ENCODE measurements at regions not wholly inside any gene's neighbourhood (a gene's known extent, or its start where the extent isn't known, plus 50 kb on each side); places are given as distances from the start of the nearest gene placed in this dataset.

GRCh38 chr13:79987761-79988160 lies 353.2 kb downstream of the SPRY2 start:
- Mint-ChIP-seq H3K4me3 (no peak overlapping the region), H3K27me3 (ENCODE audit: low read depth) (no peaks in the 10 kb centered on the region), H3K27ac (no peak overlapping the region), H3K9me3 (peaks cover 5 to 8% of the 10 kb centered on the region in 2 experiments; a peak in 4 of 5 replicates), H3K36me3 (ENCODE audit: insufficient read depth in 1 of 3, low read depth in 3 of 3) (peaks cover 3 to 5% (median 4%) of the 10 kb centered on the region in 3 experiments; a peak in 4 of 7 replicates), H3K4me1 (peaks cover 0 to 4% of the 10 kb centered on the region in 2 experiments; a peak in 2 of 4 replicates)
- H2AFZ ChIP-seq (ENCODE audit: low read length) = no peak overlapping the region
- H3K27ac ChIP-seq (ENCODE audit: insufficient read length, low read depth, low read length) = no peak overlapping the region
- H2BK15ac ChIP-seq (ENCODE audit: low read depth, low read length) = no peak overlapping the region
- H3K27me3 ChIP-seq (ENCODE audit: insufficient read depth, low read length) = no peaks in the 10 kb centered on the region
- no peak overlapping the region for H3K4me2 ChIP-seq (ENCODE audit: insufficient read depth, insufficient read length, low read length)
- no peak overlapping the region for H2BK20ac ChIP-seq (ENCODE audit: low read depth, low read length, poor library complexity, severe bottlenecking)
- no peak overlapping the region for H4K91ac ChIP-seq (ENCODE audit: insufficient read length, low read depth, low read length)
- TF ChIP-seq, protein P1, sequence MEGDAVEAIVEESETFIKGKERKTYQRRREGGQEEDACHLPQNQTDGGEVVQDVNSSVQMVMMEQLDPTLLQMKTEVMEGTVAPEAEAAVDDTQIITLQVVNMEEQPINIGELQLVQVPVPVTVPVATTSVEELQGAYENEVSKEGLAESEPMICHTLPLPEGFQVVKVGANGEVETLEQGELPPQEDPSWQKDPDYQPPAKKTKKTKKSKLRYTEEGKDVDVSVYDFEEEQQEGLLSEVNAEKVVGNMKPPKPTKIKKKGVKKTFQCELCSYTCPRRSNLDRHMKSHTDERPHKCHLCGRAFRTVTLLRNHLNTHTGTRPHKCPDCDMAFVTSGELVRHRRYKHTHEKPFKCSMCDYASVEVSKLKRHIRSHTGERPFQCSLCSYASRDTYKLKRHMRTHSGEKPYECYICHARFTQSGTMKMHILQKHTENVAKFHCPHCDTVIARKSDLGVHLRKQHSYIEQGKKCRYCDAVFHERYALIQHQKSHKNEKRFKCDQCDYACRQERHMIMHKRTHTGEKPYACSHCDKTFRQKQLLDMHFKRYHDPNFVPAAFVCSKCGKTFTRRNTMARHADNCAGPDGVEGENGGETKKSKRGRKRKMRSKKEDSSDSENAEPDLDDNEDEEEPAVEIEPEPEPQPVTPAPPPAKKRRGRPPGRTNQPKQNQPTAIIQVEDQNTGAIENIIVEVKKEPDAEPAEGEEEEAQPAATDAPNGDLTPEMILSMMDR (conservative IDR thresholded peaks at IDR 0.05) = no peak
- H3K14ac ChIP-seq (ENCODE audit: insufficient read depth, low read length) = no peak overlapping the region
- no peak overlapping the region for H3T11ph ChIP-seq (ENCODE audit: low read length)
- no peak overlapping the region for H4K8ac ChIP-seq (replicated peaks; ENCODE audit: insufficient read length, low read depth, low read length)
- no peak overlapping the region for H2BK5ac ChIP-seq (ENCODE audit: insufficient read length, low read length)
- H3K18ac ChIP-seq (ENCODE audit: insufficient read length, low read depth, low read length) = no peak overlapping the region
- no peaks in the 10 kb centered on the region for H3K23me2 ChIP-seq (ENCODE audit: insufficient read length, low read depth, low read length, poor library complexity, severe bottlenecking)
- H3K9me3 ChIP-seq (ENCODE audit: control insufficient read depth, low read depth, low read length) = no peaks in the 10 kb centered on the region
- H3K23ac ChIP-seq (ENCODE audit: insufficient read length, low read depth, low read length) = no peak overlapping the region
- H3K79me1 ChIP-seq (ENCODE audit: insufficient read depth, low read depth, low read length, poor library complexity, severe bottlenecking) = no peaks in the 10 kb centered on the region
- no peaks in the 10 kb centered on the region for H3K4me1 ChIP-seq (ENCODE audit: insufficient read depth, low read length)
- H2AK5ac ChIP-seq (ENCODE audit: insufficient read length, low read length) = no peak overlapping the region
- H3K9ac ChIP-seq (ENCODE audit: extremely low read depth, insufficient read length, low read length) = no peak overlapping the region
- H3K79me2 ChIP-seq (ENCODE audit: insufficient read depth, low read length) = no peaks in the 10 kb centered on the region
- no peaks in the 10 kb centered on the region for H4K20me1 ChIP-seq (ENCODE audit: control insufficient read depth, insufficient read depth, insufficient read length)
- H3K56ac ChIP-seq (ENCODE audit: insufficient read length, low read depth, low read length) = no peak overlapping the region
- no peak overlapping the region for H4K5ac ChIP-seq (ENCODE audit: insufficient read length, low read depth, low read length)
- no peak overlapping the region for H2BK120ac ChIP-seq (ENCODE audit: low read depth, low read length, poor library complexity, severe bottlenecking)
- no peak overlapping the region for H3K4ac ChIP-seq (ENCODE audit: low read depth, low read length)
- DNase-seq = no peak
- no peak overlapping the region for H2BK12ac ChIP-seq (ENCODE audit: insufficient read length, low read depth, low read length)
